ENCODE measurements at regions not wholly inside any gene's neighbourhood (a gene's known extent, or its start where the extent isn't known, plus 50 kb on each side); places are given as distances from the start of the nearest gene placed in this dataset.

DNA sequence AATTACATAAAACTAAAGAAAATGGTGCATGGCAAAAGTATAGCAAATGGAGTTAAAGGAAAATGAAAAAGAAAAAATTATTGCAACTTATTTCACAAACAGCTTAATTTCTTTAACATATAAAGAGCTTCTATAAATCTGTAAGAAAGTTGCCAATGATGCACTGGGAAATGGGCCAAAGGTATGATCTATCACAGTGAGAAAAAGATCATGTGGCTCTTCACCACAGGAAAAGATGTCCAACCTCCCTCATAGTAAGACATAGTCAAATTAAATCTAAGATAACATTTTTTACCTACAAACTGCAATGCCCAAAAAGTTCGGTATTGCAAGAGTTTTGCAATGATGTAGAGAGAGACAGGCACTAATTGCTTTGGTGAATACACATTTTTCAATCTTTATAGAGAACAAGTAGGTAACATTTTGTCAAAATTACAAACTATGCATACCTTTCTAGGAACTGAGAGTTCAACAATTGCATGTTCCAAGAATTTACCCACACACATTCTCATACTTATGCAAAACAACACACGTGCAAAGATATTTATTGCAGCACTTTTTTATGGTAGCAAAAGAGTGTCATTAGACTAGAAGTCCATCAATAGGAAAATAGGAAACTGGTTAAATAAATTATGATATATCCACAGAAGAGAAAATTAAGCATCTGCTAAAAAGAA is 372.6 kb downstream of the QKI start:
- TF ChIP-seq EP300 (IDR thresholded peaks at IDR 0.05; ENCODE audit: low read depth), result no peak
- TF ChIP-seq CTCF (IDR thresholded peaks at IDR 0.05), result no peak
- no peak for TF ChIP-seq POLR2A (IDR thresholded peaks at IDR 0.05)
